ENCODE measurements at regions not wholly inside any gene's neighbourhood (a gene's known extent, or its start where the extent isn't known, plus 50 kb on each side); places are given as distances from the start of the nearest gene placed in this dataset.
"Not testable (repeated sequence)": the region's sequence is repeated elsewhere in the genome, so short reads cannot be mapped to it uniquely, and the experiment has no call there.

GRCh38 chr5:135776457-135776856, 58.0 kb upstream of the SLC25A48 start:
- no peak for DNase-seq

- DNase-seq = no peak
Observed at GRCh38 chr5:135761746-135762145, 72.7 kb upstream of the SLC25A48 start.

GRCh38 chr5:135759149-135759784, 75.2 kb upstream of the SLC25A48 start:
- DNase-seq = no peak

DNA sequence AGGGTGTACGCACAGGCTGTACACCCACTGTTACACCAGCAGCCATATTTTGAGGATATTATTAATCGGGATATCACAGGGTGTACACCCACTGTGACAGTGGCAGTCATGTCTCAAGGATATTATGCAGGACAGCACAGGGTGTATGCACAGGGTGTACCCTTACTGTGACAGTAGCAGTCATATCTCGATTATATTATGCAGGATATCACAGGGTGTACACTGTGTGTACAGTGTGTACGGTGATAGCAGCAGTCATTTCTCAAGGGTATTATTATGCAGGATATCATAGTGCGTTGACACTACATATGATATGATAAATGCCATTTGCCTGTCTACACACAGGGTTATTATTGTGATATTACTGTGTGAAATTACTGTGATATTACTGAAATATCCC, 80.5 kb upstream of the SLC25A48 start:
- DNase-seq = no peak

DNA sequence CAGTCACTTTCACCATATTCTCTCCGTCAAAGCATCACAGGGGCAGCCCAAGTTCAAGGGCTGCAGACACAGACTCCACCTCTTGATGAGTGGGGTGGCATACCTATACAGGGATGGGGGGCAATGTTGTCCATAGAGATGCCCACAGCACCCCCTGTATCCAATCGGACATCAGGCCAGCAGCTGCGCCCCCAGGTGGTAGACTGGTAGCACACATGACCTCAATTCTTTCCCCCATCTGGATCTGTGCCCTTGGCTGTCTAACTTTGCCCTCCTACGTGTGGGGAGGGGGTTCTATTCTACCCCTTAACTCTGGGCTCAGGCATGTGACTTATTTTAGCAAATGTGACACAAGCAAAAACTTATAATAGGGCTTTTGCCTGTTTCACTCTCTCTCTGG, 84.0 kb upstream of the SLC25A48 start:
- DNase-seq = peak in 2 of 3 donors; percentile 23 to 24

DNA sequence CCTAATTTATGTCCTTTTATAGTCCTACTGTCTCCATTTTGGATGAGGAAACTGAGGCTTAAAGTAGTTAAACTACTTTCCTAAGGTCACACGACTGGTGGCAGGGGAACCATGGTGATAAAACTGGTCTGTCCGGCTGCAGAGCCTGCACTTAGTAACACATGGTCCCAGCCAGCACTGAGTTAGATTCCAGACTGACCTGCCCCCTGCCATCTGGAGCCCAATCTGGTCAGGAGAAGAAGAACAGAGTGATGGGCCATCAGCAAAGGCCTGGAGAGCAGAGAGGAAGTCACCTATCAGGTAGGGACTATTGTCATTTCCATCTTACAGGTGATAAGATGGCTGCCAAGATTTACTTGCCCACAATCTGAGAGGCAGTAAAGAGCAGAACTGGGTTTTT, 86.6 kb upstream of the SLC25A48 start:
- no peak for DNase-seq

GRCh38 chr5:135745897-135746500, 88.5 kb upstream of the SLC25A48 start:
- DNase-seq = no peak

- DNase-seq = no peak
Observed at GRCh38 chr5:135743705-135744411, 90.6 kb upstream of the SLC25A48 start.

DNA sequence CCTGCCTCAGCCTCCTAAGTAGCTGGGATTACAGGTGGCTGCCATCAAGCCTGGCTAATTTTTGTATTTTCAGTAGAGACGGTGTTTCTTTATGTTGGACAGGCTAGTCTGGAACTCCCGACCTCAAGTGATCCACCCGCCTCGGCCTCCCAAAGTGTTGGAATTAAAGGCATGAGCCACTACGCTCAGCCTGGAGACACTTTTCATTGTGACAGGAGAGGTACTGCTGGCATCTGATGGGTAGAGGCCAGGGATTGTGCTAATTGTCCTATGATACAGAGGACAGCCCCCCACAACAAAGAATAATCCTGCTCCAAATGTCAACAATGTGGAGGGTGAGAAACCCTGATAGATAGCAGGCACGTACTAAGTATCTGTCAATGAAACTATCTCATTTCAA, 91.3 kb upstream of the SLC25A48 start:
- no peak for DNase-seq

- not testable (repeated sequence) for DNase-seq
Observed at GRCh38 chr5:135742240-135742639, 92.2 kb upstream of the SLC25A48 start.

DNA sequence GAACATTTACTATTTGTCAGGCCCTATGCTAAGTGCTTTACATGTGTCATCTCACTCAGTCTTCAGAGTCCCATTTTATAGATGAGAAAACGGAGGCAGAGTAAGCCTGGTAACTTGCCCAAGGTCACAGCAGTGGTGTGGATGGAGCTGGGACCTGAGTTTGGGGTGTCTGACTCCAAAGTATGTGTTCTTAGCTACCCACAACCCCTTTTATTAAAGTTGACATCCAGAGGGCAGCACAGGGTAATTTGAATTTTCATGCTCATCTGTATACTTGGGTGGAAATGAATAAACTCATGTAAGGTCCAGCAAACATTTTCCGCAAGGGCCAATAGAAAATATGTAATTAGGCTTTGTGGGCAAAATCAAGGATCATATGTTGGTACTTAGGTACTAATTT, 93.4 kb upstream of the SLC25A48 start:
- no peak for DNase-seq

DNA sequence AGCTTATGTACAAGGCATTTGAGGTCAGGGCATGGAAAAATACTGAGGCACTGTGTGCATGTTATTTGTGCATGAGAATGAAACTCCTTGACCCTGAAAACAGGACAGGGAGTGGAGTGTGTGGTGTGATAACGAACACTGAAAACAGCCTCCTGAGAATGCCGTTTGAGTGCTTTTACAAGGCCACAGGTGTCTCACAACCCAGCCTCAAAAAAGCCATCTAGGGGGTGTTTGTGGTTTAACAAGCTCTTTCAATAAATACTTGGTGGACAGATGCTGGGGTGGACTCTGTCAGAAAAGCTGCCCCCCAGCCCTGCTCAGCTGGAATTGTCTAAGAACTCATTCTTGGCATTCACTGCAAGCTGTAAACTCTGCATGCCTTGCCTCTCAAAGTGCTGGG, 94.0 kb upstream of the SLC25A48 start:
- DNase-seq = no peak

DNA sequence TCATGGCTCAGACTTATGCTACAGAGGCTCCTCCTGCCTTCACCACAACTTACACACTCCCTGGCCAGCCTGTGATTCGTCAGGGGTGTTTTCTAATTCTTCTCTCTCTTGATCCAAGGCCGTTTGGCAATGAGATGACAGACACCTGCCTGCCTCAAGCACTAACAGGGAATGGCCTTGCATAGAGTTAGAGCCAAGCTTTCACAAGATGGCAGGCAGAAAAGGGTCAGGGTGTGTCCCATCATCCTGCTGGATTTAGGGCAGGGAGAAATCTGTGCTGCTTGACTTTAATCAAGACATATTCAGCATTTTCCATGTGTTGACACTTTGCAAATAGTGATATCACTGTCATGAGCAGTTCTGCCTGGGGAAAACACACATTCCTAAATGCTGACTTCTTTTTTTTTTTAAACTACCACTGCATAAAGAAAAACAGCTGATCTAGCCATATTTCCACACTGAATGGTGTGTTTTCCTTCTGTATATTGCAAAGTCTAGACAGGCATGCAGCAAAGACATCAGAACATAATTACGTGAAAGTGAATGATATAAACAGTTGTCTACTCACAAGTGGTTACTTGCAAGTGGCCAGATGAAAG, 95.0 kb upstream of the SLC25A48 start:
- peak; percentile 47 to 69 (median 64) for DNase-seq

GRCh38 chr5:135738564-135738875, 95.9 kb upstream of the SLC25A48 start:
- DNase-seq = no peak

DNA sequence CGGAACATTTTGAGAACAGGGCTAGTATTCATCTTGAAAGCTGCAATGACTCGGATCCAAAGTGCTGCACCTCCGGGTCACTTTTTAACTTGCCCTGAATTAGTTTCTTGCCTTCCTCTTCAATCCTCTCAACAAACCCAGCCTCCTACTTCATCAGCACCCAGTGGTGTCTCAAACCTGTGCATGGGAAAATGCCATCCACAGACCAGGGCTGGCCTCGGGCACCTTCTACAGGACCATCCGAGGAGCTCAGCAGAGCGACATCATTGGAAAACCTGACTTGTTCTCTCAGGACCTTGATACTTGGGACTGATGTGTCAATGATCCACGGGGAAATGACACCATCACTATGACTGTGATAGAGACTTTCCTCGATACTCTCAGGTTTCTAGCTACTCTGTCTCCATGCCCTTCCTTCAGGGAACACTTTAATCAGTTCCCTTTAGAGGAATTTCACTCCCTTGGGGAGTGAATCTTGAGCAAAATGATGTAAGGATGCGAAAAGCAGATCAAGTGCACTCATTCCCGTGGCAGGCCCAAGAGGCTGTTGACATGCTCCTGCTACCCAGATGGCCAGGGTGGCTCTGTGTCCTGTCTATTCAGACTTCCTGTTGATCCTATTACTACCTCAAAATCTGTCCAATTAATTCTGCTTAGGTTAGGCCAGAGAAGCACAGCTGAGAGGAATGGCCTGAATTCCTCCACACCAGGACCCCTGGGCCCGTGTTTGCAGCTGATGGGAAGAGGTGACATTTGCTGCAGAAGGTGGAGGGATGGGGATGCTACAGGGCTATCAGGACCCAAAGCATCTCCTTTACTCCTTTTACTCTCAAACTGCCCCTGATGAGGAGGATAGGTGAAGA, 96.5 kb upstream of the SLC25A48 start:
- DNase-seq = peak in 2 of 3 donors; percentile 10 to 14

DNA sequence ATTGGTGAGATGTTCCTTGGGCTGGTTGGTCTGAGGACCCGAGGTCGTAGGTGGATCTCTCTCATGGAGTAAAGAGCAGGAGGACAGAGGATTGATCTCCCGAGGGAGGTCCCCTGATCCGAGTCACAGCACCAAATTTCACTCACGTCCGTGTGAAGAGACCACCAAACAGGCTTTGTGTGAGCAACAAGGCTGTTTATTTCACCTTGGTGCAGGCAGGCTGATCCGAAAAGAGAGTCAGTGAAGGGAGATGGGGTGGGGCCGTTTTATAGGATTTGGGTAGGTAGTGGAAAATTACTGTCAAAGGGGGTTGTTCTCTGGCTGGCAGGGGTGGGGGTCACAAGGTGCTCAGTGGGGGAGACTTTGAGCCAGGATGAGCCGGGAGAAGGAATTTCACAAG, 97.5 kb upstream of the SLC25A48 start:
- DNase-seq = not testable (repeated sequence)

GRCh38 chr5:135735831-135736230, 98.6 kb upstream of the SLC25A48 start:
- DNase-seq = no peak

DNA sequence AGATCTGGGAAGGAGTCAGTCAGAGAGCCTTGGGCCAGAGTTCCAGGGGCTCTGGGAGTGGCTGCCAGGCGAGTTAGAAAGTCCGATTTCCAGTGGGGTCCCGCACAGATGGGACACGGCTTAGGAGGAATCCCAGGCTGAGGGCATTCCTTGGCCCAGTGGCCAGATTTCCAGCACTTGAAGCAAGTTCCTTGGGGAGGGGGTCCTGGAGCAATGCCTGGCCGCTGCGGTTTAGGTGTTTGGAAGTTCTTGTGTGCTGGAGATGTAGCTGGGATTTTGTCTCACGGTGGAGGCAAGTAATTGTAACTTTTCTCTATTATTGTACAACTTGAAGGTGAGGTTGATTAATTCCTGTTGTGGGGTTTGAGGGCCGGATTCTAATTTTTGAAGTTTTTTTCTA, 99.5 kb upstream of the SLC25A48 start:
- DNase-seq = not testable (repeated sequence)

GRCh38 chr5:135731034-135731433, 103.4 kb upstream of the SLC25A48 start:
- not testable (repeated sequence) for DNase-seq

DNA sequence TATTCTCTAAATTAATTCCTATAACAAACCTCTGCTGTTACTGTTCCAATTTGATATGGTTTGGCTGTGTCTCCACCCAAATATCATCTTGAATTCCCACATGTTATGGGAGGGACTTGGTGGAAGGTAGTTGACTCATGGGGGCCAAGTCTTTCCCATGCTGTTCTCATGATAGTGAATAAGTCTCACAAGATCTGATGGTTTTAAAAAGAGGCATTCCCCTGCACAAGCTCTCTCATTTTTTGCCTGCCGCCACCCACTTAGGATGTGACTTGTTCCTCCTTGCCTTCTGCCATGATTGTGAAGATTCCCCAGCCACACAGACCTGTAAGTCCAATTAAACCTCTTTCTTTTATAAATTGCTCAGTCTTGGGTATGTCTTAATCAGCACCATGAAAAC, 104.3 kb upstream of the SLC25A48 start:
- DNase-seq = peak; percentile 40 to 67 (median 52)

GRCh38 chr5:135729321-135729786, 105.1 kb upstream of the SLC25A48 start:
- peak; percentile 45 to 64 (median 51) for DNase-seq

DNA sequence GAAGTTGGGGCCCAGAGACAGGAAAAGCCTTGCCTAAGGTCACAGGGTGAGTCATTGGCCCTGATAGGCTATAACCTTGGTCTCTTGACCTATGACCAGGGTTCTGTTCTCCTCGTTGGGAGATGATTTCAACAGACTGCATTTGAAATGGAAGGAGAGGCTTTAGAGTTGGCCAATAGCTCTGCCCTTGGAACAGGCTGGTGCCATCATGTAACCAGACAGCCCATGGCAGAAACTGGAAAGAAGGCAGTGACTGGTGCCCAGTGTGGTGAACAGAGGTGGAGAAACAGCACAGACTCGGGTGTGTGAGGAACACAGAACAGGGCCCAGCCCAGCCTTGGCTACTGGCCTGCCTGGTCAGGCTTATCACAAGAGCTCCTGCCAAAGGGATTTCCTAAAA, 109.8 kb upstream of the SLC25A48 start:
- DNase-seq = peak; percentile 50 to 68 (median 53)

DNA sequence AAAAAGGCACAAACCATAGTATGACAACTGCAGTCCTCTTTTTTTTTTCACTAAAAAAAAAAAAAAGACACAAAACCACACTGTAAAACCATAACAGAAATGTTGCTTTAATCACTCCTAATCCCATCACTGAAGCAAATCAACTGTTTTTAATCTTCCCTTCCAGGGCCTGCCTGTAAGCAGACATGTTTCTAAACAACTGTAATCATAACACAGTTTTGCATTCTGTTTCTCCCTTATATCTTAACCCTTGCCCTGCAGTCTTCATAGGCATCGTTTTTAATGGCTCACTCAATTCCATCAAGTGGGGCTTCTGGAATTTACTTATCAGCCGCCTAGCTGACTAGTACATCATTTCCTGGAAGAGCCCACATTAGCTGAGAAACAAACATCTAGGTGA, 111.0 kb upstream of the SLC25A48 start:
- DNase-seq = no peak

All from suppressor macrophage treated with lipopolysaccharide for 1 hour (primary cell).